Stimulated activated CD4-positive, alpha-beta T cell treated with anti-CD3 and anti-CD28 coated beads, Interleukin-15, amount 100 ng/mL, for 1 hour (primary cell): ENCODE measurements at regions not wholly inside any gene's neighbourhood (a gene's known extent, or its start where the extent isn't known, plus 50 kb on each side); places are given as distances from the start of the nearest gene placed in this dataset.
"Not testable (repeated sequence)": the region's sequence is repeated elsewhere in the genome, so short reads cannot be mapped to it uniquely, and the experiment has no call there.

Experiments used
- DNase-seq, 2 donors: peaks; one replicate each; pipeline ENCODE4 v3.0.0-alpha.2; 2020; ENCODE audit warnings: low read depth in 1 of 2, low spot score in 1 of 2

DNA sequence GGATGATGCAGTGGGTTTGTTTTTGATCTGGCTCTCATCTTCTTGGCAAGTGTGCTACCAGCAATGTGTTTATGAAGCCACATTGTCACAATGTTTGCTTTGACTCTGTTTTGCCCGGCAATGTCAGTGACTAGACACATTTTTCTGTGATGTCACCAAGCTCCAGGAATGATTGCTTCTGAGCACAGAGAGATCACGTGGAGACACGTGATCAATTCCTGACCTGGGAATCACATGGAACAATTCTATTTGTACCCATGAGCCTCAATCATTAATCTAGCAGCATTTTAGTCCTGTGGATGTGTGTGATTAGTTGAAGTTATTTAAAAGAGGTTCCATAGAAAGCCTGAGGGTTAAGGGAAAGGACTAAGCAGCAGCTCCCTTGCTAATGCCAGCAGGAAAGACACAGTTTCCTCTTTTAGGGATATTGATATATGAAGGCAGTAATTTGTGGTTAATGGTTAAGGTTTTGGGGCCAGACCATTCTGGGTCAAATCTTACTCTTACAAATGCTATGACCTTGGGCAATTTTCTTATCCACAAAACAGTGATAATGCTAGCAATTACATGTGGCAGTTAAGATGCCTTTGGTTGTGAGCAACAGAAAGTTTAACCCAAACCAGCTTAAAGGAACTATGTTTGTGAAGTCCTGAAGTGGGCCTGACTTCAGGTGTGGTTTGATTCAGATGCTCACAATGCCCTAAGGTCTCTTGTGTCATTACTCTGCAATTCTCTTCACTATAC is 59.0 kb downstream of the FASLG start:
- no peak for DNase-seq

DNA sequence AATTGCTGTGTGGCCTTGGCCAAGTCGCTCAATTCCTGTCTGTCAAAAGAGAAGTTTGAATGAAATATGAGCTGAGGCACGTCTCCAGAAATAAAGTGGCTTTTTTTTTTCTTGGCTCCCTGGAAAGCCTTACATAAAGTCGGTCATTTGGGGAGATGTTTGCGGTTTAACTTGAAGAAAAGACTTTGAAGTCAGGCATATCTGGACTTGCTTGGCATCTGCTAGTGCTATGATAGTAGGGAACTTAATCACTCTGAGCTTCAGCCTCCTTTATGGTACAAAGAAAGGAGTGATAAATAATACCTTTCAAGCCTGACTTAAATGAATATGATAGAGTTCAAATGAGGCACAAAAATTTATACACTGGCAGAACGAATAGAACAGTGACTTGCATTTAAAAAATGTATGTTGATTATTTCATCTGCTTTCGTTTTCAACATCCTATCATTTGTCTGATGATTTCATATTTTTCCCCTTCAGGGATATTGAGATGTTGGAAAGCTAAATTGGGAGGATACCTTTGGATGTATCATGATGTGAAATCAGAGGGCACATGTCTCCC is 60.2 kb downstream of the FASLG start:
- DNase-seq: no peak

DNA sequence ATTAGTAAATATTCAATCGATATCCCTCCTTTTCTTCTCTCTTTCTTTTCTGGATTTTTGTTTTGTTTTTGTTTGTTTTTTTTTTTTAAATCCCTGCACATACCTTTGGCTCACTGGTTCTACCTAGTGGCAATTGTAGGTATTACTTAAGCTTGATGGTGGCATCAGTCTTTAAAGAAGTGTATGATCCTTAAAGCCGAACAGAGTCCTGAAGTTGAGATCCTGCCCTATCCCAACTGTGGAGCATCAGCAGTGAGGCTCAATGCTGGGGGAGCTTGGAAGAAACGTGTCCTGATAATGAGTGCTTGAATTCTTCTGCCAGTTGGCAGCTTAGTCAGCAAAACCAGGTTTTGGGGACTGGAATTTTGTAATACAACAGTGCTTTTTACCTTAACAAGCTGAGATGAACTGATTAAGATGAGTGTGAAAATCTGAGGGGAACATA is 60.8 kb downstream of the FASLG start:
- DNase-seq: no peak

DNA sequence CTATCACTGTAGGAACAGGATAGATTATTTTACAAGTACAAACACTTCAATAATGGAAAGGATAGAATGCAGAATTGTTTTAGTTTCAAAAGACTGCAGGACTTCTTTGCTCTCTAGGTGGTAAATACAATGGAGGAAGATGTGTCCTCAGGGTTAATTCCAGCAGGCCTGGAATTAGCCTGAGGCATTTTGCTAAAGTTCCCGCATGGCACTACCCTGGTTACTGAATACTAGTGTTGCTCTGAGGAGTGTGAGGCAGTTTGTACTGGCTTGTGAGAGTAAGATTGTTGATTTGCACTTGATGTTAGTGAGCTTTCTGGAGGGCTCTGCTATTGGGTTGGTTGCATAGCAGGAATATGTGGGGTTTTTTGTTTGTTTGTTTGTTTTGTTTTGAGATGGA is 61.4 kb downstream of the FASLG start:
- no peak for DNase-seq

DNA sequence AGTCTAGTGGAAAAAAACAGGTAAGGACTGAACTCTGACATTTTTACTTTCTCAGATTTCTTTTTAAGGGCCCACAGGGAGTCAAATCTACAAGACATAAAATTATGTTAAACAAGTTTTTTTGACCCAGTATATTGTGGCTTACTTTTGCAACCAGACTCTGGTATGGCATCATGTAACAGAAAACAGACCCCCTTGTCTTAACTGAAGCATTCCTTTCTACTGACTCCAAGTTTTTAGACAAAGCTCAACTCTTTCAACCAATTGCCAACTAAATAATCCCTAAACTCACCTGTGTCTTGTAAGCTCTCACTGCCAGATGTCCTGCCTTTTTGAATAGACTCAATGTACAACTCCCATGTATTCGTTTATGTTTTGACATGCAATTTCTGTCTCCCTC is 64.3 kb downstream of the FASLG start:
- no peak for DNase-seq

DNA sequence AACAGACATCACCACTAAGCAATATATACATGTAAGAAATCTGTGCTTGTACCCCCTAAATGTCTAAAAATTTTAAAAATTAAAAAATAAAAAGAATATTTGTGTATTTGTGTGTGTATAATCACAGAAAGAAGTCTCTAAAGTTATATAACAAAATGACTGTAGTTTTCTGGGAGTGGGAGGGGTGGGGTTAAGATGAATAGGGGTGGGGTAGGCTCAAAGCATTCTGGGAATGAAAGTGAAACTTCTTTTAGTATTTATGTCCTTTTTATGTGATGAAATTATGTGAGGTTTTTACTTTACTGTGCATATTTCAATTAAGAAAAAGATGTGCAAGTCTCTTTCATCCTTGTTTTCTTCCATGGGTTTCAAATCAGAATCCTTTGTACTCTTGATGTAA is 65.3 kb downstream of the FASLG start:
- no peak for DNase-seq

DNA sequence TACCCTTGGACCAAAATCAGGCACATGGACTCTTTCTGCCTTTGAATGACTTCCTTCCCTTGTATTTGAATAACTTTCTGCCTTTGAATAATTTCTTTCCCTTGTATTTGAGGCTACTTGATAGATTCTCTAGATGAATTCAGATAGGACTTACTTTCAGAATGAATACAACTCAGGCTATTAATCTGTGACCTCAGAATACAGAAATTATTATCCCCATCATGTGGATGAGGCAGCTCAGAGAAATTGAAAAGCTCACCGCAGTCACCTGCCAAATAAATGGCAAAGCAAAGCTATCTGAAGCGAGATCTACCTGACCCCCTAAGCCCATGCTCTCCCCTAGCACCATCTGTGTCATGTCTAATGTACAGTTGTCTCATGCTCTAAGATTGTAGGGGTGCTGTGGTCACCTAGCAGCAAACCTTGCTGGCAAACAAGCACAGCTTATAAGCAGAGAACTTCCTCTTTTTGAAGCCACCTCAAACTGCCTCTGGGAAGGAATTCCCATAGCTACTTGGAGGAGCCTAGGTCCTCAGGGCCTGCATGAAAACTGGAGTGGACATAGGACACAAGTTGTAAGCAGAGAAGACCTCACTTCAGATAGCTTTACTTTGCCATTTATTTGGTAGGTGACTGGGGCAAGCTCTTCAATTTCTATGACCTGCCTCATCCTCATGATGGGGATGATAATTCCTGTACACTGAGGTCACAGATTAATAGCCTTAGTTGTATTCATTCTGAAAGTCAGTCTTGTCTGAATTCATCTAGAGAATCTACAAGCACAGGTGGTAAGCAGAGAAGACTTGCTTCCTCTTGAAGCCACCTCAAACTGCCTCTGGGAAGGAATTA is 66.1 kb downstream of the FASLG start:
- DNase-seq: no peak

DNA sequence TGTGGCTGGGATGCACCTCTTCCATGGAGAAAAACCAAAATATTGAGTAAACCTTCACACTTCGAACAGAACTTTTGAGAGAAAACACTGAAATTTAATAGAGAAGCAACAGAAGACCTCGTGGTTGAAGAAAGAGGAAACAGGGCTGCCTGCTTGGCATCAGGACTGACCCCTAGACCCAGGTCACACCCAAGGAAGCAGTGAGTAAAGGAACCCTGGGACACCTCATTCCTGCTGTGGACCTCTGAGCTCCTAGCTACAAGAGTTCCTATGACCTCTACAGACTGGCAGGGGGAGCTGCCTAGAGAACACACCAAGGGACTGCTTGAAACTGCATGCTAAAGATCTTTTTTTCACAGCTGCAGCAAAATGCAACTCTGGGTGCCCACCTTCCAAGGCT is 67.8 kb downstream of the FASLG start:
- no peak for DNase-seq

DNA sequence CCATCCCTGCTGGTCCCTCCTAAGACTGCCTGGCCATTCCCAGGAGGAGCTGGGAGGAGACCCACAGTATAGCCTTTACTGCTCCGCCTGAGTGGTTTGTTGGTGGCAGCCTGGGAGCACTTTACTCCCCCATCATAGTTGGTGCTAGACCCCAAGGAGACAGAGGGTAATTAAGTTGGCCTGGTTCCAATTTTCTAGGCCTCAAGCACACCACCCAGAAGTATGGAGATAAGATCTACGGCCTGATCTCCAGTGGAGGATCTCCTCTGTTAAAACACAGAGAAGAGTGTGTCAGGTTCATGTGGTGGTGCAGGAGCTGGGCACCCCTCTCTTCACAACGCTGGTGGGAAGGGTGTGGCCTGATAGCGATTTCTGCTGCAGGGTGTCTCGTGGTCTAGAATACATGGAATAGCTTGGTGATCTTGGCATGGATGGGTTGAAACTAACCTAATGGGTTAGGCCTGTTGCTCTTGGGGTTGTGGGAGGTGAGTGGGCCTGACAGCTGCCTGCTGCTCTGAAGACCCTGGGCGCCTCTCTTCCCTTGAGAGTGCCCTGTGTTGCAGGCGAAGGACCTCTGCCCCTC is 68.5 kb downstream of the FASLG start:
- no peak for DNase-seq

DNA sequence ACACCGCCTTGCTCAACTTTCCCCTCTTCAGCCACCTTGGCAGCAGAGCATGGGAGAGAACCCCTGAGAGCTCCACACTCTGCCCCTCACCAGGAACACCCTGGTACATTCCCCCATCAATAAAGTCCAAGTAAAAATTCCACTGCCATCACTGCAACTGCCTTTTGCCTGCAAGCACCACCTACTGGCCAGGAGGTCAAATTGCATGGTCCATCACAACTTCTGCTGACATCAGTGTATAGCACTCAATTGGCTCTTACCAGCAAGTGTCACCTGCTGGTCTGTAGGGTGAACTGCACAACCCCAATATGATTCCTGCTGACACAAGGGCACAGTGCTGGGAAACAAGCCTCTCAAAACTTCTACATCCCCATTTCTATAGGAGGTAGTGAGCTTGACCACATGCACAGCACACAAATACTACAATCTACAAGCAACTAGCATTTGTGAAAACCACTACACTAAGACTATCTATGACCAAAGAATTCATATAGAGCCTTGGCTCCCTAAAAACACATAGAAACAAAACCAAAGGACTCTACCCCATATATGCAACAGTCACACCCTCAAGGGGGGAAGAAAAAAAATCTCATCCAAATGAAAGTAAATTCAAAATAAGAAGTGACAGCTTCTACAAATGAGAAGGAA is 69.2 kb downstream of the FASLG start:
- no peak for DNase-seq

DNA sequence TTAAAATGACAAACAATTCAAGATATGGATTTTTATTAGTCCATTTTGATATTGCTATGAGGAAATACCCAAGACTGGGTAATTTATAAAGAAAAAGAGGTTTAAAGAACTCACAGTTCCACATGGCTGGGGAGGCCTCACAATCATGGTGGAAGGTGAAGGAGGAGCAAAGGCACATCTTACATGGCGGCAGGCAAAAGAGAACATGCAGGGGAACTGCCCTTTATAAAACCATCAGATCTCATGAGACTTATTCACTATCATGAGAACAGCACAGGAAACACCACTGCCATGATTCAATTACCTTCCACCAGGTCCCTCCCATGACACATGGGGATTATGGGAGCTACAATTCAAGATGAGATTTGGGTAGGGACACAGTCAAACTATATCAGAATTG is 69.8 kb downstream of the FASLG start:
- DNase-seq: not testable (repeated sequence)

DNA sequence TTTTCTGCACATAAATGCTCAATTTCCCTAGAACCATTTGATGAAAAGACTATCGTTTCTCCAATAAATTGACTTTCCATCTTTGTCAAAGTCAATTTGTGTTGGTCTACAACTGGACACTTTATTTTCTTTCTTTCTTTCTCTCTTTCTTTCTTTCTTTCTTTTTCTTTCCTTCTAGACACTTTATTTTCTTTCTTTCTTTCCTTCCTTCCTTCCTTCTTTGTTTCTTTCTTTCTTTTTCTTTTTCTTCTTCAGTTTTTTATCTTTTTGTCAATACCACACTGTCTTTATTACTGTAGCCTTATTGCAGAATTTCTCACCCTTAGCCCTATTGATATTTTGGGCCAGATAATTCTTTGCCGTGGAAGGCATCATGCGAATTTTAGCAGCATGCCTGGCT is 73.5 kb downstream of the FASLG start:
- no peak for DNase-seq

DNA sequence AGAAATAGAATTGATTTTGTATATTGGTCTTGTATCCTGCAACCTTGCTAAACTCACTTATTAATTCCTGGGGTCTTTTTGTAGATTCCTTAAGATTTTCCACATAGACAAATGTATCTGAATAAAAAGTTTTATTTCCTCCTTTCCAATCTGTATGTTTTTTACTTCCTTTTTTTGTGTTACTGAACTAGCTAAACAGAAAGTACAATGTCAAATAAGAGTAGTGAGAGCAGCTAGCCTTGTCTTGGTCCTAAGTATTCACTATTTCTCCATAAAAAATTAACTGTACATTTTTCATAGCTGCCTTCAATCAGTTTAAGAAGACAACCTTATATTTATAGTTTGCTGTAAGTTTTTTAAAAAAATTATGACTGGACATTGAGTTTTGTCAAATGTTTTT is 74.9 kb downstream of the FASLG start:
- DNase-seq: no peak

DNA sequence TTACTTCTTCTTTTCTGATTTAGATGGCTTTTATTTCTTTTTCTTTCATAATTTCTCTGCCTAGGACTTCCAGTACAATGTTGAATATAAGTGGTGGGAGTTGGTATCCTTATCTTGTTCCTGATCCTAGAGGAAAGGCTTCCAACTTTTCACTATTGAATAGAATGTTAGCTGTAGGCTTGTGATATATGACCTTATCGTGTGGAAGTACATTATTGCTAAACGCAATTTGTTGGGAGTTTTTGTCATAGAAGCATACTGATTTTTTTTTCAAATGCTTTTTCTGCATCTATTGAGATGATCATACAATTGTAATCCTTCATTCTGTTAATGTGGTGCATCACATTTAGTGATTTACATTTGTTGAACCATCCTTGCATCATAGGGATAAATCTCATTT is 79.5 kb downstream of the FASLG start:
- DNase-seq: no peak

DNA sequence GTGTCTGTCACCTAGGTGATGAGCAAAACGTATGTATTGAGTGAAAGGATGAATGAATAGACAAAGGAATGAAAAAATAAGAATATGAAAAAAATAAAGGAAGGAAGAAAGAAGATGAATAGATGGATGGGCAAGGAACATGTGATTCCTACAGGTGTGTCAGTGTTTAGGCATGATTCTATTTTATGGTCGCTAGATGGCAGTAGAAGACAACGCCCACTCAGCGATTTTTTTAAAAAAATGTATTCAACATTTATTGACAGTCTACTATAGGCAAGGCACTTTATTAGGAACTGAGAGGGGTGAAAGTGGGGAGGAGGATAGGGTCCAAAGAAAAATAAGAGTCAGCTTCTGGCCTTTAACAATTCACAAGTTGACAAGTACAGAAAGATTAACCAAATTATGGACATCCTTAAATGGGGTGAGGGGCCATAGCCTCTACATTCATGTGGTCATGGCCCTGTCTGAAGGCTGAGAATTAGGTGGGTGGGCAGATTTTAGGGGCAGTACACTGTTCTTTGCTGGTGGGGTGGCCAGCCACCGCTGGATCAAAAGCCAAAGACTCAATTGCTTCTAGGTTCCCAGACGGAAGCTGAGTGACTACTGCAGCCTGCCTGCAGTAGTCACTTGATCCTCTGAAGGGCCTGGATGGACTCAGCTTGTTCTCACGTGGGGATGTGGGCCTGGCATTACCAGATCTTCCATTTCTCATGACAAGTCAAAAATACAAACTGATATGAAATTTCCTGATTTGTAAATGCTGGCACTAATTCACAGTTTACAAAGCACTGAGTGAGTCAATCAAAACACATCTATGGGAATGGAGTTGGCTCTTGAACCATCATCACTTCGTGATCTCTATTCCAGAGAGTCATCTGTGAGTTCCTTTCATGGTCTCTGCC is 83.9 kb downstream of the FASLG start:
- DNase-seq: no peak

DNA sequence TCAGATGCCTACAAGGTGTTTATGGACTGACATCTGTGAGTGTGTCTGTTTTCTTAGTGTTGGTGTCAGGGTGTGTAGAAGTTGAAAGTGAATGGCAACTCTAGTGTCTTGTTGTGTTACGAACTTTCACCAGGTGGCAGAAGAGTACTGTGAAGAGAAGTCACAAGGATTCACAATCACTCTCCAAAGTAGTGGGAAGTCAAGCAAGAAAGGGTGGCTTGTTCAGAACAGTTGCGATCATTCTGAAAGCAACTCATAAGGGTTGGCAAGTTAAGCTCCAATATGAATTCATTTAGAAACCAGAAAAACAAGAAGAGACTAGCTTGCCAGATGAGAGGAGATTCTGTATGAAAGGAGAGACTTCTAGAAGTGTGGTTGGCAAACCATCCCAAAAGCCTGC is 86.1 kb downstream of the FASLG start:
- DNase-seq: no peak

DNA sequence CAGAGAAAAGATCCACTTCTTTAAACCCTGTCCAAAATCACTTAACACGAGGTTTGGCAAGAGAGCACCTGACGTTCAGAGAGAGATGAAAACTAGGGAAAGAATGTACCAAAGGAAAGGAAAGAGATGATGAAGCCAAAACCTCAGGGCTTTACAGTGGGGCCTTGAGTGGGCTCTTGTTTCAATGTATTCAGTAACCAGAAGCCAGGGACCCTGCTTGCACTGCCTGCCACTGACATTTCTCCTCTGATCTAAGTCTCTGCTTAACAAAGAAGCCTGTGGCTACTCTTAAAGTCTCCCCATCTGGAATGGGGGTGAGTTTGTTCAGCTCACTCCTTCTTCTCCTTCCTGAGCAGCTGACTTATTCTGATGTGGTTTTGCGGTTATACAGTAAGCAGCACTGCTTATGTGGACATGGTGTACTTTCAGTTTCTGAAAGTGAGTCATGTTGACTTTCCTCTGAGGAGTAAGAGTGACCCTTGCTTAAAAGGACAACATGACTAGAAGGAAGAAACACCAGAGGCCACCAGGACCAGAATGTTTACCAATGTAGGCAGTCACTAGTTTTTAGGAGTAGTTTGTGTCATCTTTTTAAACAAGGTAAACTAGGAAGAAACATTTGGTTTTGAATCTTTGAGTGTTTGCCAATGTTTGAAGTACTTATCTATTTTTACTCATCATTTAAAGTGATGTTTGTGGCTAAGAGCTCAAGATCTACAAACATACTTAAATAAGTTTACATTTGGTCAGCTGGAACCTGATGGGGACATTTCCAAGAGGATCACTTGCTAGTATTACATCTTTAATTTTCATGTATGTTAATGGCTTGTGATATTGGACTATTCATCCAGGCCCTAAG is 87.4 kb downstream of the FASLG start:
- DNase-seq: peak in 1 of 2 donors; percentile 8

DNA sequence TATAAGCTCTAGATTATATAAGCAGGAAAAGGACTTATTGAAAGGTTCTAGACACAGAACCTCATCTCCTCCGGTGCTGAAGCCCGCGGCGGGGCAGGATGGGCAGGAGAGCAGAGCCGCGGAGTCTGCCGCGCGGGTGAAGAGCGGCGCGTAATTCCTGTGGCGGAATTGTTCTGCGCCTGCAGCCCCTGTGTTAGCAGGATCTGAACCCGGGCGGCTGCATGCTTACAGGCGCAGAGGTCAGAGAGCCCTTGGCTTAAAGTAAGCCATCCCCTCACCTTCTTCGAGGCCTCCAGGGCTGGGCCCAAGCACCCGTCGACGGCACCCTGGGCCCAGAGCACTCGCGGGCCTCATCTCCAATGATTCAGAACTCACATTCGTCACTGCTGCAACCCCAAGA is 89.3 kb downstream of the FASLG start:
- DNase-seq: no peak

DNA sequence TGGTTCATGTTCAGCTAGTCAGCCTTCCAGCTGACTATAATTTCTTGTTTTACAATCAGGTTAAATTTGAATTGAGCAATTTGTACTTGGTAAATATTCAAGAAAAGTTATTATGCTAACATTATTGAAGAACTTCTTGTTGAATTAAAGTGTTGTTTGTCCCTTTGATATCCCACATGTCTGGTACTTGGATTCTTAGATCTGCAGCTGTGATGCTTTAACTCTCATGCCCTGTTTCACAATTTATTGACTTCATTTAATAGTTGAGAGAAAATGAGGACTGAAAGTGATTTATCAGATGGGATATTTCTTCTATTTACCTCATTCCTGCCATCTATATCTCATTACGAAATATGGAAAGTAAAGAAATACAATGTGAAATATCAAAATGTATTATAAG is 92.8 kb downstream of the FASLG start:
- DNase-seq: no peak
